IMR-90 (cell line): ENCODE measurements at regions not wholly inside any gene's neighbourhood (a gene's known extent, or its start where the extent isn't known, plus 50 kb on each side); places are given as distances from the start of the nearest gene placed in this dataset.

ENCODE experiments used
- ATAC-seq: fragments of 200-7000 bp; cut with Tn5 transposase; 2 replicates; pipeline ENCODE4 v1.9.1; 2020; ENCODE audit warnings: low read depth, mild to moderate bottlenecking, moderate library complexity
- BruUV-seq: library from RNA; stranded (reverse); fragments of 400-500 nt; replicated peaks from 2 replicates; lab custom pipeline; 2021; lab: Mats Ljungman, UMichigan
- CTCF ChIA-PET: fragments of 300-600 bp; formaldehyde crosslinking; extraction: SDS; loops from one replicate; lab custom pipeline; 2021; ENCODE audit warnings: antibody characterized with exemption; lab: Yijun Ruan, JAX
- POLR2A ChIA-PET: fragments of 300-600 bp; sonication (Branson Sonifier 250); formaldehyde crosslinking; loops from one replicate; lab custom pipeline; 2022; ENCODE audit warnings: antibody characterized with exemption; ENCODE audit not compliant: unreplicated experiment; lab: Charles Lee
- DNase-seq: peaks from one replicate; pipeline ENCODE4 v3.0.0; 2013
- H2AFZ ChIP-seq: replicated peaks from 2 replicates; pipeline ENCODE3; 2013; ENCODE audit warnings: low read length, mild to moderate bottlenecking; ENCODE audit not compliant: poor library complexity
- H2AK5ac ChIP-seq: 2 replicates; pipeline ENCODE4 v1.6.1; 2013; ENCODE audit warnings: low read depth, low read length, inconsistent platforms
- H2AK9ac ChIP-seq: replicated peaks from 2 replicates; pipeline ENCODE3; 2013; ENCODE audit warnings: mild to moderate bottlenecking, low read depth, low read length, moderate library complexity; ENCODE audit not compliant: poor library complexity
- H2BK120ac ChIP-seq: 2 replicates; pipeline ENCODE4 v1.6.1; 2013; ENCODE audit warnings: low read depth, low read length, inconsistent platforms
- H2BK15ac ChIP-seq: 3 replicates; pipeline ENCODE4 v1.6.1; 2013; ENCODE audit warnings: low read depth, low read length, inconsistent platforms
- H2BK20ac ChIP-seq: 2 replicates; pipeline ENCODE4 v1.6.1; 2013; ENCODE audit warnings: low read depth, mild to moderate bottlenecking, inconsistent platforms, low read length, moderate library complexity
- H2BK5ac ChIP-seq: 2 replicates; pipeline ENCODE4 v1.6.1; 2013; ENCODE audit warnings: mild to moderate bottlenecking, low read depth, low read length, inconsistent platforms; ENCODE audit not compliant: poor library complexity, severe bottlenecking
- H3K14ac ChIP-seq: replicated peaks from 2 replicates; pipeline ENCODE4 v1.6.1; 2013; ENCODE audit warnings: low read depth, low read length, inconsistent platforms
- H3K18ac ChIP-seq: 2 replicates; pipeline ENCODE4 v1.6.1; 2013; ENCODE audit warnings: low read depth, low read length, control low read depth
- H3K23ac ChIP-seq: 2 replicates; pipeline ENCODE4 v1.6.1; 2013; ENCODE audit warnings: low read depth, low read length, inconsistent platforms
- H3K27ac ChIP-seq: 2 replicates; pipeline ENCODE4 v1.5.1; 2013; ENCODE audit warnings: mild to moderate bottlenecking, control low read depth, low read length; ENCODE audit not compliant: insufficient read depth
- H3K27me3 ChIP-seq: 2 replicates; pipeline ENCODE4 v1.6.1; 2013; ENCODE audit warnings: low read length; ENCODE audit not compliant: control insufficient read depth, insufficient read depth
- H3K36me3 ChIP-seq: 2 replicates; pipeline ENCODE4 v1.6.1; 2013; ENCODE audit warnings: low read length, mixed read lengths; ENCODE audit not compliant: control insufficient read depth, insufficient read depth
- H3K4ac ChIP-seq: 2 replicates; pipeline ENCODE4 v1.6.1; 2013; ENCODE audit warnings: low read depth, low read length, inconsistent platforms
- H3K4me1 ChIP-seq: 2 replicates; pipeline ENCODE4 v1.6.1; 2013; ENCODE audit warnings: low read length, mixed read lengths; ENCODE audit not compliant: control insufficient read depth, insufficient read depth
- H3K4me2 ChIP-seq: 2 replicates; pipeline ENCODE4 v1.6.1; 2013; ENCODE audit warnings: low read depth, mild to moderate bottlenecking, control low read depth, low read length, moderate library complexity
- H3K4me3 ChIP-seq: 2 replicates; pipeline ENCODE4 v1.5.1; 2013; ENCODE audit warnings: low read depth, mild to moderate bottlenecking, control low read depth, low read length, moderate library complexity; ENCODE audit not compliant: insufficient read depth
- H3K56ac ChIP-seq: 2 replicates; pipeline ENCODE4 v1.6.1; 2013; ENCODE audit warnings: low read length, inconsistent platforms; ENCODE audit not compliant: insufficient read depth; ENCODE audit errors: extremely low read depth
- H3K79me1 ChIP-seq, 2 experiments: 2 replicates each; pipeline ENCODE4 v1.6.1; 2013; ENCODE audit warnings: low read length in 2 of 2, inconsistent platforms in 1 of 2, low read depth in 1 of 2
- H3K9ac ChIP-seq: 2 replicates; pipeline ENCODE4 v1.6.1; 2013; ENCODE audit warnings: low read depth, low read length, control low read depth
- H3K9me1 ChIP-seq: 2 replicates; pipeline ENCODE4 v1.6.1; 2013; ENCODE audit warnings: low read length, inconsistent platforms; ENCODE audit not compliant: insufficient read depth
- H3K9me3 ChIP-seq: 2 replicates; pipeline ENCODE4 v1.6.1; 2013; ENCODE audit warnings: low read length; ENCODE audit not compliant: control insufficient read depth, insufficient read depth
- H4K20me1 ChIP-seq: 2 replicates; pipeline ENCODE4 v1.6.1; 2013; ENCODE audit warnings: low read length, inconsistent platforms; ENCODE audit not compliant: insufficient read depth
- H4K5ac ChIP-seq: 2 replicates; pipeline ENCODE4 v1.6.1; 2013; ENCODE audit warnings: mild to moderate bottlenecking, low read depth, low read length, control low read depth
- H4K8ac ChIP-seq, 2 experiments: 2 replicates each; pipeline ENCODE4 v1.6.1; 2013; ENCODE audit warnings: low read depth in 2 of 2, low read length in 2 of 2, control low read depth in 1 of 2, inconsistent platforms in 1 of 2
- H4K91ac ChIP-seq: 2 replicates; pipeline ENCODE4 v1.6.1; 2013; ENCODE audit warnings: low read depth, low read length, inconsistent platforms; ENCODE audit not compliant: insufficient read depth
- CEBPB ChIP-seq: IDR thresholded peaks from 2 replicates; pipeline ENCODE4 v1.6.1; 2012; ENCODE audit warnings: low read depth, low read length, improper control_type of control experiment
- RAD21 ChIP-seq: IDR thresholded peaks from 2 replicates; pipeline ENCODE4 v1.6.1; 2012; ENCODE audit warnings: low read length, improper control_type of control experiment
- WGBS, 2 experiments: methylation state at CpG; one replicate each; pipeline versions ENCODE4 v1.1.5 to v1.1.7; 2013; ENCODE audit warnings: missing lambda C conversion rate in 2 of 2; ENCODE audit not compliant: insufficient read length in 1 of 2; ENCODE audit errors: extremely low coverage in 2 of 2; 5-methylcytosine and 5-hydroxymethylcytosine counted together
- dilution Hi-C: fragments of 300-500 bp; cut with HindIII; formaldehyde crosslinking; loops from one replicate; pipeline ENCODE4 v1.14.3; 2018; ENCODE audit warnings: low sequenced_read_pairs; ENCODE audit not compliant: unreplicated experiment
- in situ Hi-C: fragments of 300-500 bp; cut with MboI; formaldehyde crosslinking; loops from 3 replicates; pipeline ENCODE4 v1.14.3; 2019; ENCODE audit warnings: low sequenced_read_pairs, inconsistent platforms, mixed read lengths
- intact Hi-C: fragments of 100-400 bp; cut with micrococcal nuclease; formaldehyde crosslinking; loops from 2 replicates; pipeline ENCODE4 v1.10.0; 2022

- Histone ChIP-seq H3K18ac (no peak overlapping the region), H3K4me1 (peaks cover 2% of the 10 kb centered on the region; the same call in 1 of the 2 replicates), H4K91ac (no peak overlapping the region; the same call in 1 of the 2 replicates), H3K56ac (no peak overlapping the region), H3K23ac (no peak overlapping the region), H2AFZ (peak overlapping the region; percentile 23), H2AK9ac (no peak overlapping the region), H3K9ac (no peak overlapping the region), H3K27me3 (no peaks in the 10 kb centered on the region), H3K4ac (no peak overlapping the region), H2AK5ac (no peak overlapping the region; the same call in 1 of the 2 replicates), H3K4me2 (no peak overlapping the region), H3K36me3 (no peaks in the 10 kb centered on the region), H3K79me1 (no peaks in the 10 kb centered on the region), H3K14ac (no peak overlapping the region; the same call in 1 of the 2 replicates), H3K27ac (no peak overlapping the region), H2BK5ac (no peak overlapping the region), H4K20me1 (no peaks in the 10 kb centered on the region), H3K9me1 (no peaks in the 10 kb centered on the region), H3K9me3 (peaks cover 3% of the 10 kb centered on the region), H2BK120ac (no peak overlapping the region), H2BK20ac (no peak overlapping the region), H4K5ac (no peak overlapping the region), H4K8ac (no peak overlapping the region), H3K4me3 (no peak overlapping the region), H2BK15ac (no peak overlapping the region; the same call in 2 of the 3 replicates)
- DNase-seq (no peak), ATAC-seq (no peak)
- no TSS peak for BruUV-seq
- ChIA-PET CTCF (interaction anchor here (0.8 kb wide), 1 partner anchor 18 kb away, joined by 3 read pairs; no protein-coding TSS in a partner anchor), POLR2A (no interaction called here)
- TF ChIP-seq CEBPB (no peak), RAD21 (no peak)
- intact Hi-C loops, result no loop called here
- dilution Hi-C loops, result no loop called here
- in situ Hi-C loops, result no loop called here
- WGBS, 2 experiments, result 94% methylated on average over 2 of the region's 7 CpGs; no CpG with 5 or more reads in 1 of the 2 experiments
These were observed 336.0 kb upstream of the TNP1 start for GRCh38 chr2:217195658-217196446.
